CD14-positive monocyte (primary cell): ENCODE measurements at regions not wholly inside any gene's neighbourhood (a gene's known extent, or its start where the extent isn't known, plus 50 kb on each side); places are given as distances from the start of the nearest gene placed in this dataset. TPM values are rescaled to one million over a fixed set of nuclear protein-coding genes. Genes with fewer than 3 reads are reported as not detected.

Source experiments
- DNase-seq, 3 donors: peaks; one replicate each; pipeline ENCODE4 v3.0.0-alpha.2; 2011 to 2022
- H2AFZ ChIP-seq: 2 replicates; pipeline ENCODE4 v1.6.0; 2012; ENCODE audit warnings: mild to moderate bottlenecking, low read depth, low read length, inconsistent platforms; ENCODE audit not compliant: insufficient read depth, poor library complexity, severe bottlenecking
- H3K27ac ChIP-seq, 2 donors: 1 replicate in 1 of 2; 2 replicates in 1 of 2; pipeline ENCODE4 v1.5.1; 2012 to 2013; ENCODE audit warnings: low read length in 2 of 2, control low read depth in 1 of 2, inconsistent platforms in 1 of 2, low read depth in 1 of 2, mild to moderate bottlenecking in 1 of 2
- H3K27me3 ChIP-seq, 2 donors: one replicate each; pipeline versions ENCODE4 v1.6.0 to v1.6.1; 2011 to 2013; ENCODE audit warnings: low read length in 2 of 2; ENCODE audit not compliant: control insufficient read depth in 2 of 2, insufficient read depth in 2 of 2
- H3K36me3 ChIP-seq, 2 donors: replicated peaks in 1 of 2; 1 replicate in 1 of 2; 2 replicates in 1 of 2; pipeline versions ENCODE4 v1.5.1 to v1.6.1; 2012 to 2013; ENCODE audit warnings: low read length in 2 of 2, control low read depth in 1 of 2, inconsistent platforms in 1 of 2, mild to moderate bottlenecking in 1 of 2; ENCODE audit not compliant: insufficient read depth in 2 of 2, control insufficient read depth in 1 of 2
- H3K4me1 ChIP-seq, 2 donors: 1 replicate in 1 of 2; 2 replicates in 1 of 2; pipeline versions ENCODE4 v1.5.1 to v1.6.1; 2012 to 2013; ENCODE audit warnings: low read length in 2 of 2, control low read depth in 1 of 2, inconsistent platforms in 1 of 2, mild to moderate bottlenecking in 1 of 2, moderate library complexity in 1 of 2; ENCODE audit not compliant: insufficient read depth in 2 of 2, control insufficient read depth in 1 of 2
- H3K4me2 ChIP-seq: replicated peaks from 2 replicates; pipeline ENCODE3; 2012; ENCODE audit warnings: low read length, moderate library complexity, mild to moderate bottlenecking; ENCODE audit not compliant: poor library complexity, severe bottlenecking; ENCODE audit errors: extremely low read depth
- H3K4me3 ChIP-seq, 3 experiments: fragments of 200-600 bp in 1 of 3; sonication (generic) in 1 of 3; replicated peaks in 1 of 3; 1 replicate in 2 of 3; 2 replicates in 1 of 3; pipeline ENCODE4 v1.5.1; 2011 to 2013; ENCODE audit warnings: low read length in 3 of 3, mild to moderate bottlenecking in 3 of 3, control low read depth in 2 of 3, low read depth in 2 of 3, inconsistent platforms in 1 of 3, moderate library complexity in 1 of 3
- H3K79me2 ChIP-seq: 2 replicates; pipeline ENCODE4 v1.6.0; 2012; ENCODE audit warnings: mild to moderate bottlenecking, control low read depth, inconsistent platforms, low read length, moderate library complexity; ENCODE audit not compliant: insufficient read depth
- H3K9ac ChIP-seq: 2 replicates; pipeline ENCODE4 v1.6.0; 2017; ENCODE audit warnings: low read length, mild to moderate bottlenecking; ENCODE audit not compliant: insufficient read depth, poor library complexity, severe bottlenecking
- H3K9me3 ChIP-seq, 2 donors: replicated peaks in 1 of 2; 1 replicate in 1 of 2; 2 replicates in 1 of 2; pipeline versions ENCODE4 v1.5.1 to v1.6.1; 2012 to 2013; ENCODE audit warnings: low read length in 2 of 2, control low read depth in 1 of 2; ENCODE audit not compliant: control insufficient read depth in 1 of 2, insufficient read depth in 1 of 2
- H4K20me1 ChIP-seq: 2 replicates; pipeline ENCODE4 v1.6.0; 2012; ENCODE audit warnings: mild to moderate bottlenecking, low read length, control low read depth, moderate library complexity; ENCODE audit not compliant: insufficient read depth
- H3K27ac Mint-ChIP-seq, 7 donors: one replicate each; pipeline ENCODE4 v1.8.0; 2020; ENCODE audit warnings: mild to moderate bottlenecking in 7 of 7, mixed read lengths in 7 of 7, moderate library complexity in 6 of 7, inconsistent platforms in 2 of 7
- H3K27me3 Mint-ChIP-seq, 3 donors: one replicate each; pipeline ENCODE4 v1.8.0; 2021 to 2022; ENCODE audit warnings: low read depth in 3 of 3, mild to moderate bottlenecking in 3 of 3, mixed read lengths in 3 of 3, moderate library complexity in 3 of 3, inconsistent platforms in 1 of 3
- H3K36me3 Mint-ChIP-seq, 2 donors: one replicate each; pipeline ENCODE4 v1.8.0; 2020; ENCODE audit warnings: mixed read lengths in 2 of 2, inconsistent platforms in 1 of 2, mild to moderate bottlenecking in 1 of 2
- H3K4me1 Mint-ChIP-seq: one replicate; pipeline ENCODE4 v1.8.0; 2020; ENCODE audit warnings: mild to moderate bottlenecking, mixed read lengths
- H3K4me3 Mint-ChIP-seq, 2 donors: one replicate each; pipeline ENCODE4 v1.8.0; 2020; ENCODE audit warnings: mild to moderate bottlenecking in 2 of 2, mixed read lengths in 2 of 2, moderate library complexity in 1 of 2
- H3K9me3 Mint-ChIP-seq, 7 donors: one replicate each; pipeline ENCODE4 v1.8.0; 2020 to 2022; ENCODE audit warnings: mixed read lengths in 7 of 7, mild to moderate bottlenecking in 6 of 7, moderate library complexity in 6 of 7, inconsistent platforms in 2 of 7
- CTCF ChIP-seq: fragments of 200-600 bp; IDR thresholded peaks from one replicate; pipeline ENCODE4 v1.8.0; 2022; ENCODE audit warnings: antibody characterized with exemption, mild to moderate bottlenecking
- WGBS: methylation state at CpG from one replicate; pipeline ENCODE4 v1.1.5; 2013; ENCODE audit warnings: missing lambda C conversion rate; ENCODE audit not compliant: insufficient coverage; 5-methylcytosine and 5-hydroxymethylcytosine counted together
- intact Hi-C, 2 donors: fragments of 100-400 bp; cut with micrococcal nuclease; formaldehyde crosslinking; loops; one replicate each; pipeline versions ENCODE4 v1.15.0 to v1.15.1; 2023
- small RNA-seq: library from RNA; depleted of rRNA; stranded (forward); fragments of <200 nt; gene quantifications from one replicate; pipeline ENCODE3, GENCODE V24; 2012; ENCODE audit warnings: low read depth; ENCODE audit not compliant: insufficient read length

- Mint-ChIP-seq H3K27ac (no peak overlapping the region), H3K4me3 (no peak overlapping the region), H3K9me3 (peaks cover 0 to 2% (median 0%) of the 10 kb centered on the region in 7 donors), H3K27me3 (peaks cover 0 to 2% (median 0%) of the 10 kb centered on the region in 3 donors), H3K4me1 (no peaks in the 10 kb centered on the region), H3K36me3 (no peaks in the 10 kb centered on the region)
- H3K4me2 ChIP-seq, result no peak overlapping the region
- TF ChIP-seq CTCF, result no peak
- WGBS, result no CpG with 5 or more reads among the region's 1 CpG
- no peak overlapping the region for H3K4me3 ChIP-seq
- no peak for DNase-seq
- H4K20me1 ChIP-seq, result no peaks in the 10 kb centered on the region
- no peaks in the 10 kb centered on the region for H3K4me1 ChIP-seq
- no peaks in the 10 kb centered on the region for H3K27me3 ChIP-seq
- no peak overlapping the region for H2AFZ ChIP-seq
- no peaks in the 10 kb centered on the region for H3K79me2 ChIP-seq
- H3K9ac ChIP-seq, result no peak overlapping the region
- H3K36me3 ChIP-seq, result no peaks in the 10 kb centered on the region
- no peaks in the 10 kb centered on the region for H3K9me3 ChIP-seq
- intact Hi-C loops, result no loop called here
- H3K27ac ChIP-seq, result no peak overlapping the region
Measured at GRCh38 chr11:16406226-16406625, 49.9 kb upstream of the SOX6 start.

Small RNA genes lying in the stretch of these regions (small RNA-seq; reads per million reads assigned to genes)
- not detected for gene RN7SL188P
